ENCODE measurements at regions not wholly inside any gene's neighbourhood (a gene's known extent, or its start where the extent isn't known, plus 50 kb on each side); places are given as distances from the start of the nearest gene placed in this dataset.

GRCh38 chr18:56299740-56300139 lies 338.7 kb downstream of the TXNL1 start:
- Mint-ChIP-seq H3K4me1 (peaks cover 0 to 3% (median 0%) of the 10 kb centered on the region in 3 donors), H3K4me3 (no peak overlapping the region), H3K36me3 (no peaks in the 10 kb centered on the region), H3K27ac (no peak overlapping the region), H3K9me3 (no peaks in the 10 kb centered on the region), H3K27me3 (no peaks in the 10 kb centered on the region)
- Histone ChIP-seq H3K4me3 (ENCODE audit: control insufficient read depth in 1 of 2, extremely low read depth in 1 of 2, low read length in 1 of 2) (no peak overlapping the region), H3K27ac (ENCODE audit: low read length) (no peak overlapping the region), H3K9me3 (no peaks in the 10 kb centered on the region), H3K4me1 (ENCODE audit: control insufficient read depth in 1 of 2, extremely low read depth in 1 of 2, insufficient read depth in 2 of 2, low read length in 2 of 2) (no peaks in the 10 kb centered on the region), H3K36me3 (ENCODE audit: control insufficient read depth in 2 of 2, extremely low read depth in 1 of 2, insufficient read depth in 1 of 2, low read length in 1 of 2) (no peaks in the 10 kb centered on the region), H3K27me3 (replicated peaks in 1 of 2; ENCODE audit: control insufficient read depth in 2 of 2, extremely low read depth in 1 of 2, insufficient read depth in 2 of 2, low read length in 1 of 2) (no peaks in the 10 kb centered on the region)
- WGBS (ENCODE audit: insufficient coverage), result no CpG with 5 or more reads among the region's 1 CpG
- ChIA-PET POLR2A (no interaction called here), CTCF (no interaction called here)
- no peak for ATAC-seq (replicated peaks in 1 of 4)
- DNase-seq, result no peak

- Histone ChIP-seq H3K4me3 (ENCODE audit: control insufficient read depth in 1 of 2, extremely low read depth in 1 of 2, low read length in 1 of 2) (no peak overlapping the region), H3K27ac (ENCODE audit: low read length) (no peak overlapping the region), H3K27me3 (replicated peaks in 1 of 2; ENCODE audit: control insufficient read depth in 2 of 2, extremely low read depth in 1 of 2, insufficient read depth in 2 of 2, low read length in 1 of 2) (no peaks in the 10 kb centered on the region), H3K4me1 (ENCODE audit: control insufficient read depth in 1 of 2, extremely low read depth in 1 of 2, insufficient read depth in 2 of 2, low read length in 2 of 2) (no peaks in the 10 kb centered on the region), H3K9me3 (no peaks in the 10 kb centered on the region), H3K36me3 (ENCODE audit: control insufficient read depth in 2 of 2, extremely low read depth in 1 of 2, insufficient read depth in 1 of 2, low read length in 1 of 2) (no peaks in the 10 kb centered on the region)
- Mint-ChIP-seq H3K36me3 (no peaks in the 10 kb centered on the region), H3K27ac (no peak overlapping the region), H3K4me3 (no peak overlapping the region), H3K9me3 (no peaks in the 10 kb centered on the region), H3K27me3 (no peaks in the 10 kb centered on the region), H3K4me1 (peaks cover 0 to 7% (median 0%) of the 10 kb centered on the region in 3 donors)
- WGBS (ENCODE audit: insufficient coverage), result no CpG with 5 or more reads among the region's 1 CpG
- no peak for ATAC-seq (replicated peaks in 1 of 4)
- ChIA-PET POLR2A (no interaction called here), CTCF (no interaction called here)
- DNase-seq, result no peak
Measured at GRCh38 chr18:56298935-56299334, 339.5 kb downstream of the TXNL1 start.

GRCh38 chr18:56296381-56296780 lies 342.0 kb downstream of the TXNL1 start:
- H3K9me3 Mint-ChIP-seq, result no peaks in the 10 kb centered on the region
- CTCF ChIA-PET, result no interaction called here

GRCh38 chr18:56294484-56295183 lies 343.8 kb downstream of the TXNL1 start:
- Histone ChIP-seq H3K9me3 (no peaks in the 10 kb centered on the region), H3K27ac (ENCODE audit: low read length) (no peak overlapping the region), H3K4me3 (ENCODE audit: control insufficient read depth in 1 of 2, extremely low read depth in 1 of 2, low read length in 1 of 2) (no peak overlapping the region), H3K4me1 (ENCODE audit: control insufficient read depth in 1 of 2, extremely low read depth in 1 of 2, insufficient read depth in 2 of 2, low read length in 2 of 2) (no peaks in the 10 kb centered on the region), H3K27me3 (replicated peaks in 1 of 2; ENCODE audit: control insufficient read depth in 2 of 2, extremely low read depth in 1 of 2, insufficient read depth in 2 of 2, low read length in 1 of 2) (no peaks in the 10 kb centered on the region), H3K36me3 (ENCODE audit: control insufficient read depth in 2 of 2, extremely low read depth in 1 of 2, insufficient read depth in 1 of 2, low read length in 1 of 2) (no peaks in the 10 kb centered on the region)
- ATAC-seq (replicated peaks in 1 of 4) (no peak), DNase-seq (no peak)
- POLR2A ChIA-PET, result no interaction called here
- Mint-ChIP-seq H3K27me3 (no peaks in the 10 kb centered on the region), H3K36me3 (no peaks in the 10 kb centered on the region), H3K4me1 (peaks cover 0 to 7% (median 0%) of the 10 kb centered on the region in 3 donors), H3K9me3 (no peaks in the 10 kb centered on the region), H3K4me3 (no peak overlapping the region), H3K27ac (no peak overlapping the region)
- CTCF ChIA-PET, result no interaction called here
- WGBS (ENCODE audit: insufficient coverage), result 0% methylated on average over 1 of the region's 5 CpGs

More at GRCh38 chr18:56296381-56296780, 342.0 kb downstream of the TXNL1 start:
- no peak for ATAC-seq (replicated peaks in 1 of 4)
- Histone ChIP-seq H3K9me3 (no peaks in the 10 kb centered on the region), H3K27me3 (replicated peaks in 1 of 2; ENCODE audit: control insufficient read depth in 2 of 2, extremely low read depth in 1 of 2, insufficient read depth in 2 of 2, low read length in 1 of 2) (no peaks in the 10 kb centered on the region), H3K36me3 (ENCODE audit: control insufficient read depth in 2 of 2, extremely low read depth in 1 of 2, insufficient read depth in 1 of 2, low read length in 1 of 2) (no peaks in the 10 kb centered on the region), H3K4me3 (ENCODE audit: control insufficient read depth in 1 of 2, extremely low read depth in 1 of 2, low read length in 1 of 2) (no peak overlapping the region), H3K27ac (ENCODE audit: low read length) (no peak overlapping the region), H3K4me1 (ENCODE audit: control insufficient read depth in 1 of 2, extremely low read depth in 1 of 2, insufficient read depth in 2 of 2, low read length in 2 of 2) (no peaks in the 10 kb centered on the region)
- peaks cover 0 to 7% (median 0%) of the 10 kb centered on the region in 3 donors for H3K4me1 Mint-ChIP-seq
- no CpG with 5 or more reads among the region's 3 CpGs for WGBS (ENCODE audit: insufficient coverage)
- no peaks in the 10 kb centered on the region for H3K36me3 Mint-ChIP-seq
- POLR2A ChIA-PET, result no interaction called here
- H3K27me3 Mint-ChIP-seq, result no peaks in the 10 kb centered on the region
- DNase-seq, result no peak
- no peak overlapping the region for H3K27ac Mint-ChIP-seq
- no peak overlapping the region for H3K4me3 Mint-ChIP-seq

- POLR2A ChIA-PET, result no interaction called here
- no peak overlapping the region for H3K4me3 ChIP-seq (ENCODE audit: control insufficient read depth in 1 of 2, extremely low read depth in 1 of 2, low read length in 1 of 2)
- no peak for DNase-seq
- no peaks in the 10 kb centered on the region for H3K27me3 ChIP-seq (replicated peaks in 1 of 2; ENCODE audit: control insufficient read depth in 2 of 2, extremely low read depth in 1 of 2, insufficient read depth in 2 of 2, low read length in 1 of 2)
- Mint-ChIP-seq H3K27ac (no peak overlapping the region), H3K4me3 (no peak overlapping the region), H3K9me3 (no peaks in the 10 kb centered on the region), H3K4me1 (peaks cover 0 to 7% (median 0%) of the 10 kb centered on the region in 3 donors), H3K36me3 (no peaks in the 10 kb centered on the region), H3K27me3 (no peaks in the 10 kb centered on the region)
- no peaks in the 10 kb centered on the region for H3K4me1 ChIP-seq (ENCODE audit: control insufficient read depth in 1 of 2, extremely low read depth in 1 of 2, insufficient read depth in 2 of 2, low read length in 2 of 2)
- H3K27ac ChIP-seq (ENCODE audit: low read length), result no peak overlapping the region
- WGBS (ENCODE audit: insufficient coverage), result no CpG with 5 or more reads among the region's 4 CpGs
- CTCF ChIA-PET, result no interaction called here
- no peaks in the 10 kb centered on the region for H3K36me3 ChIP-seq (ENCODE audit: control insufficient read depth in 2 of 2, extremely low read depth in 1 of 2, insufficient read depth in 1 of 2, low read length in 1 of 2)
- H3K9me3 ChIP-seq, result no peaks in the 10 kb centered on the region
- no peak for ATAC-seq (replicated peaks in 1 of 4)
Measured at GRCh38 chr18:56291294-56291693, 347.1 kb downstream of the TXNL1 start.

- no peak overlapping the region for H3K4me3 Mint-ChIP-seq
- Histone ChIP-seq H3K4me3 (ENCODE audit: control insufficient read depth in 1 of 2, extremely low read depth in 1 of 2, low read length in 1 of 2) (no peak overlapping the region), H3K36me3 (ENCODE audit: control insufficient read depth in 2 of 2, extremely low read depth in 1 of 2, insufficient read depth in 1 of 2, low read length in 1 of 2) (no peaks in the 10 kb centered on the region), H3K27ac (ENCODE audit: low read length) (no peak overlapping the region), H3K9me3 (no peaks in the 10 kb centered on the region), H3K27me3 (replicated peaks in 1 of 2; ENCODE audit: control insufficient read depth in 2 of 2, extremely low read depth in 1 of 2, insufficient read depth in 2 of 2, low read length in 1 of 2) (no peaks in the 10 kb centered on the region), H3K4me1 (ENCODE audit: control insufficient read depth in 1 of 2, extremely low read depth in 1 of 2, insufficient read depth in 2 of 2, low read length in 2 of 2) (no peaks in the 10 kb centered on the region)
- no peak for ATAC-seq (replicated peaks in 1 of 4)
- no peaks in the 10 kb centered on the region for H3K27me3 Mint-ChIP-seq
- no peaks in the 10 kb centered on the region for H3K36me3 Mint-ChIP-seq
- CTCF ChIA-PET, result no interaction called here
- H3K27ac Mint-ChIP-seq, result no peak overlapping the region
- no peaks in the 10 kb centered on the region for H3K9me3 Mint-ChIP-seq
- peaks cover 0 to under 1% (median 0%) of the 10 kb centered on the region in 3 donors for H3K4me1 Mint-ChIP-seq
- POLR2A ChIA-PET, result no interaction called here
- no peak for DNase-seq
- WGBS (ENCODE audit: insufficient coverage), result 80% methylated on average over 1 of the region's 2 CpGs
Measured at GRCh38 chr18:56289381-56289780, 349.0 kb downstream of the TXNL1 start.
